DMS 273 (cell line): ENCODE measurements at regions not wholly inside any gene's neighbourhood (a gene's known extent, or its start where the extent isn't known, plus 50 kb on each side); places are given as distances from the start of the nearest gene placed in this dataset.

Experiments used
- DNase-seq: peaks from one replicate; lab custom pipeline; 2025; ENCODE audit not compliant: unreplicated experiment; lab: John Stamatoyannopoulos, UW

DNA sequence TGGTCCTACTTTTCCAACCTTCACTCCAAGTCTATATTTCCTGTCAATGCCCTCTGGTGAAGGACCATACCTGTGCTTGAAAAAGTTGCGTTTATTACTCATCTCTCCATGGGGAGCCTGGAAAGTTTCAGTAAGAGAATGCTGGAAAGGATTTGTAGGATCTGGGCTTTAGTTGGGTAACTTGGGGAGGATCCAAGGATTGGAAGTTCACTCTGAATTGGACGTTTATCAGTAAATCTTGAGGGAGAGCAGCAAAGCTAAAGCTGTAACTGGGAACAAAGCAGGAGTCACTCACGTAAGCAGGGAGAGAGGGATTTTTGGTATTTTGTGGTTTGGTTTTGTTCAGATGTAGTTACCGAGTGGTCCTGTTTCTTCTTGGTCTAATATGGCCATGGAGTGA is 51.4 kb upstream of the NPVF start:
- DNase-seq, result no peak

GRCh38 chr7:25280181-25280580 is 51.9 kb upstream of the NPVF start:
- DNase-seq, result no peak

DNA sequence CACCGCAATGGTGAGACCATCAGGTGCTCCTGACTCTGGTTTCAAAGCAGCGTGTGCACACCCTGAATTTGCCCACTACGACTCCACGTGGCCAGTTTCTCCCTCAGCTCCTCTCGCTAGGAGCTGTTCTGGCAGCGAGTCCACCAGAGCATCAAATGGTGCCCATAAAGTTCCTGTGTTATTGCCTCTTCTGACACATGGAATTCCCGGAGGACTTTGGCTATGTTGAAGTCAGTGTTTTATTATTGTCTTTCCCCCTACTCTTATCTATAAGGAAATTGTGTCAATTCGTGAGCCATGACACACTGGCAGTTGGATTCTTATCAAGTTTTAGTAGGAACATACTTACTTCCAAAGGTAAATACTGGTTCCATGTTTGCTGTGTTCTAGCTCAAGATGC is 53.9 kb upstream of the NPVF start:
- no peak for DNase-seq

DNA sequence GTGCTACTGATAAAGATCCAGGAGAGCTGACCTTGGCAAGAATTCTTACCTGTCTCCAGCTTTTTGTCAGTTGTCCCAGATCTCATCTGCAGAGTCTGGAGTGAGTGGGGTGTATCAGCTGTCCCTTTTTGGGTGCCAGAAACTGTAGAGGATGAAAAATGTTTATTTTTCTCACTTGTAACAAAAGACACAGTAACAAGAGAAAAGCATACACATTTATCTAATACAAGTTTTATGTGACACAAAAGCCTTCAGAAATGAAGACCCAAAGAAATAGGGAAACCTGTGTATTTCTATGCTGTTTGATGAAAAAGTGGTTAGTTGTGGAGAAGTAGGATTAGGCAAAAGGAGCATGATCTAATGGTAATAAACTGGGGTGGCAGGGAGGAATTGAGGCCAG is 58.5 kb upstream of the NPVF start:
- DNase-seq, result no peak

- no peak for DNase-seq
Measured at GRCh38 chr7:25287291-25287690, 59.0 kb upstream of the NPVF start.

DNA sequence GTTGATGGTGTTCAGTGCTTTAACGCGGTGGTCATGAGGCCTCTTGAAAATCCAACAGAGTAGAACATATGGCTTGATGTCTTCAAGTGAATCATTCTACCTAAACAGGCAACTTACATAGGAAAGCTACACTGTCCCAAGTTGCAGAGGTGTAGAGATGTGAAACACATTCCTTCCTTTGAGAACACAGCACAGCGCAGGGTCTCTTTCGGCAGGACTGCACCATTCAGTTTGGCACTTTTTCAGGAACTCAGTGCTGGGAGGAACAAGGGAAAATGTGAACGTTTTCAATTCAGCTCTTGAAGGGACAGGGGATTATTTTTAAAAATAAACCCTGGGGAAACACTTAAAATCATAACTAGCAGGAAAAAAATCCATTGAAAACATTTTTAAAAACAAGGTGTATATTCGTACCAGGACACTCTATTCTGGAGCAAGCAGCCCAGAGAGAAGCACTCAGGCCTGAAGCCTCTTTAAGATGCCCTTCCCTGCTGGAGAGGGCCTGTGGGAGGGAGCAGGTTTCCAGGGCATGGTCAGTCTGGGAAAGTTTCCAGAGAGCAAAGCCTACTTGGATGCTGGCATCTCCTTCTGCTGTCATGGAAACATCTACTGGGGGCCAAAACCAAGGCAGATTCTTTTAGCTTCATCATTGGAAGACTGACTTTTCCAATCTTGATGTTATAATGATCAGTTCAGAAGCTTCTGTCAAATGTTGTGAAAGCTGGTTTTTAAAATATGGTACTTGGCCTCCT is 60.4 kb upstream of the NPVF start:
- peak; percentile 46 for DNase-seq

- DNase-seq, result peak; percentile 31
Measured at GRCh38 chr7:25289518-25289917, 61.2 kb upstream of the NPVF start.

DNA sequence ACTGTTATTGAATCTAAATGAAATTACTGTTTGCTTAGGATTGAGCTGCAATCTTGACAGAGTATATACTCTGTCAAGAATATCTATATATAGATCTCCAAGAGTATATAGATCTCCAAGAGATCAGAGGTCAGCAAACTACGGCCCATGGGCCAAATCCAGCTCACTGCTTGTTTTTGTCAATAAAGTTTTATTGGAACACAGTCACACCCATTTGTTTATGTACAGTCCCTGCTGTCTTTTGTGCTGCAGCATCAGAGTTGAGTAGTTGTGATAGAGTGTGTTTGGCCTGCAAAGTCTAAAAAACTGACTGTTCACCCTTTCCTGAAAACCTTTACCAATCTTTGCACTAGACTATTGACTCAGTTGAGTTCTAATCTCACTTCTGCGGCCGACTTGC is 66.3 kb upstream of the NPVF start:
- no peak for DNase-seq

GRCh38 chr7:25295387-25295786 is 67.1 kb upstream of the NPVF start:
- DNase-seq, result no peak

- no peak for DNase-seq
Measured at GRCh38 chr7:25296086-25296485, 67.8 kb upstream of the NPVF start.

GRCh38 chr7:25297278-25297677 is 69.0 kb upstream of the NPVF start:
- no peak for DNase-seq

DNA sequence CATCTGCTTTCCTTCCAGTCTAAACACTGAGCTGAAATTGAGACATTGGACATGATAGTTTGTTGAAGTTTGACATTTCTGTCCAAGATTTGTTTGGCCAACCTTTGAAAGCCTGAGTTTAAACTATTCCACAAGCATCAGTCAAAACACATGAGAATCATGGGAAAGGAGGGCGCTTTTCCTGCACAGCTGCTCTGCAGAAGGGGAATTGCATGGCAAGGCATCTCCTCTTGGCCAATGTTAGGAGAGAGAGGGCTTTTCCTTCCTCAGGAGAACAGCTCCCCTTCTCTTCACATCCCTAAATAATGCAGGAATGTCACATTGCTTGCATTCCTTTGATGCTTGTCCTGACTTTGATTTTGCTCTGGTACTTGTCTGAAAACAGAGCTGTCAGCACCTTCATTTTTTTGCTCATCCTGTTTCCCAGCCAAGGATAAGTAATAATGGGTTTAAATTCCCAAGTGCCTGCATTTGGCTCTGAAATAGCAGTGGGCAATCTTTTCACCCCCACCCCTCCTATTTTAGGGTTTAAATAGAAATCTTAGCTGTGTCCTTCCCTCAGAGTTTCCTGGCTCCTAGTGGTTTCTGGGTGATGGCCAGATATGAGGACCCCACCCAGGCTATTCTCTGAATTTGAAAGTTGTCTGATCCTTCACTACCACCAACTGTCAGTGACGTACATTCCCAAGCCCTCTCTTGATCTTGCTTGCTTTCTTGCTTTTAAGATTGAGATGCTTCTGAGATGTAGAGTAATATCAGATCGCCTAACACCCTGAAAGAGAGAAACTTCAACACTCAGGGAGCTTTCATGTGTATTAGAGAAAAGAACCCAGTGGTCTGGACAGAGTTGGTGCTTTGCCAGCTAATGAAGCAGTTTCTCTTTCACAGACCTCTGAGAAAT is 75.2 kb upstream of the NPVF start:
- DNase-seq, result peak; percentile 23

- DNase-seq, result no peak
Measured at GRCh38 chr7:25304691-25305090, 76.4 kb upstream of the NPVF start.

DNA sequence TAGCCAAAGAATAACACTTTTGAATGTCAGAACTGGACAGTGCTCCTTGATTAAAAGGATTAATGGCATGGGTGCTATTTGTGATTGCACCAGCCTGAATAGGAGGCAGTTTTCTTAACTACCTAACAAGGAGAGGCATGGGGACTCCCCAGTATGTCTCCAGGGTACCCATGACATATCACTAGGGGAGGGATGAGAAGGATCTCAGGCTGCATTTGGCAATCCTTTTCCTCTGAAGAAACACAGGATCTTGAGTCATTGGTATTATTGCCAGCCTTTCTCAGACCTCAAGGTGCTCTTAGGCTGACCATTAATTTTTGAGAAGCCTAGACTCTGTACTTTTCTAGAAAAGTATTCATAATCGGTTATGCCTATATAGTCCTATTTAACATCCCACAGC is 77.5 kb upstream of the NPVF start:
- DNase-seq, result no peak

DNA sequence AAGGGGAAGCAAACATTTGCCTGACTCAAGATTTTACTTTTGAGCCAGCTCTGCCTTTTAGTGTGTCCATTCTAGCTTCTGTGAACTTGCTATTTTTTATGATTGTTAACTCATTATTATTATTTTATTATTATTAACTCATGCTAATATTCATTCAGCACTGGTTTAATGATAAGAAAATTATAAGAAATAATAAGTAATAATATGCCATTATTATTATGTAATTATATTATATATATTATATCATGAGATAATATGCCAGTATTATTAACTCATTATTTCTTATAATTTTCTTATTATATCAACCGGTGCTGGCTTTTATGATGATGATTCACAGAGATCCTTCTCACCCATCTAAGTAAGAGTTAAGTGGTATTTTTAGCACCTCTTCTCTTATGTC is 79.3 kb upstream of the NPVF start:
- no peak for DNase-seq

- DNase-seq, result no peak
Measured at GRCh38 chr7:25308246-25308645, 80.0 kb upstream of the NPVF start.

GRCh38 chr7:25308906-25309705 is 80.8 kb upstream of the NPVF start:
- DNase-seq, result no peak

DNA sequence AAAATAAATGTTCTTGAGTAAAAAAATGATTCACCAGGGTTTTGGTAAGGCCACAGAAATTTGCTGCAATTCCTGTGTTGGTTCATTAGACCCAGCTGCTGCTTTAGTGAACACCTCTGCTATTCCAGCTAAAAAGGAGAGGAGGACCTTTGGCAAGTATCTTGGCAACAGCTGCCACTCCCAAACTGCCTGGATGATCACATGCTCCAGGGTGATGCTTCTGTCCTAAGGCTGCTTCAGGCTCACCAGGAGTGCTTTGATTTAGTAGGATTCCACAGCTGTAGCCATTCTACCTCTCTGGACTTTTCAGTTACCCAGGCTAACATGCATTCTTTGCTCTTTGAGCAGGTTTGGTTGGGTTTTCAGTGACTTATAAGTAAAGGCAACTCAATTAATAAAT is 82.6 kb upstream of the NPVF start:
- DNase-seq, result peak; percentile 72

DNA sequence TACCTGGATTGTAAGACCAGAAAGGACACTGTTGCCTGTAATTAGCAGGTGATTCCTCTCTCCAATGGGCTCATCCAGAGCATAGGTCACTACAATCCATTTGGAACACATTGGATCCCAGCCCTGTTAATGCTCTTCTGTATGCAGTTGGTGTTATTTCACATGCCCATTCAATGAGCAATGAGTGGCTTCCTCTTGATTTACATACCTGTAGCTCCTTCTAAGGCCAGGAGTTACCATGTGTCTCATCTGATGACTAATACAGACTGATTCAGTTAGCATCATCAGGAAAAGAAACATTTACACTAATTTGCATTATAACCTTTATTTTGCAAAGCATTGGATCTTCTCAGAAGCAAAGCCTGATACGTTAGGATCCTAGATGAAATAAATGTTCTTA is 83.1 kb upstream of the NPVF start:
- no peak for DNase-seq

- no peak for DNase-seq
Measured at GRCh38 chr7:25312968-25313367, 84.7 kb upstream of the NPVF start.

- DNase-seq, result no peak
Measured at GRCh38 chr7:25313526-25313925, 85.2 kb upstream of the NPVF start.
